GM13976 (cell line): ENCODE measurements at regions not wholly inside any gene's neighbourhood (a gene's known extent, or its start where the extent isn't known, plus 50 kb on each side); places are given as distances from the start of the nearest gene placed in this dataset.
"Not testable (repeated sequence)": the region's sequence is repeated elsewhere in the genome, so short reads cannot be mapped to it uniquely, and the experiment has no call there.

ENCODE experiments used
- DNase-seq: peaks from one replicate; pipeline ENCODE4 v3.0.0; 2012; ENCODE audit warnings: low spot score
- CTCF ChIP-seq: IDR thresholded peaks from 2 replicates; pipeline ENCODE4 v1.5.1; 2012; ENCODE audit warnings: borderline replicate concordance, mild to moderate bottlenecking; ENCODE audit not compliant: insufficient read depth; ENCODE audit errors: extremely low read depth, missing control alignments, control extremely low read depth
- in situ Hi-C: fragments of 300-500 bp; cut with MboI; formaldehyde crosslinking; loops from one replicate; pipeline ENCODE4 v1.12.0; 2022; ENCODE audit warnings: low sequenced_read_pairs, mixed read lengths, inconsistent platforms; ENCODE audit not compliant: unreplicated experiment

GRCh38 chr6:134768931-134769330, 181.0 kb downstream of the ALDH8A1 start:
- in situ Hi-C loops = no loop called here
- no peak for TF ChIP-seq CTCF
- no peak for DNase-seq

DNA sequence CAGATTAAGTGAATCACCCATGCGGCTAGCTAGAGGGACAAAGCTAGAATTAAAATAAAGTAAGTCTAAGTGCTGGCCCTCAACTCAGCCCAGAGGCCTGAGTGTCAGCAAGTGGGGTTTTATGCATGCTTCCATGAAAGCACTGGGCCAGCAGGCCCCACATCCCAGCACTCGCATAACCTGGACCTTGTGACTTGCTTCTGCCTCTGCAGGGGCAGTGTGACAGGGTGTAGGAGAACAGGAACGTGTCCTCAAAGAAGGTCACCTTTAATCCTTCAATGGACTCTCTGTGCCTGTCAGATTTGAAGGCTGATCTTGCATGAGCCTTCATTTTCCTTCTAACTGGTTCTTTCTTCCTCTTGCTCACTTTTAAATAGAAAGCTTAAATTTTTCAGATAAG, 183.4 kb downstream of the ALDH8A1 start:
- TF ChIP-seq CTCF = no peak
- in situ Hi-C loops = no loop called here
- DNase-seq = no peak

- no peak for DNase-seq
- TF ChIP-seq CTCF = no peak
- in situ Hi-C loops = no loop called here
Observed at GRCh38 chr6:134764741-134765140, 185.2 kb downstream of the ALDH8A1 start.

GRCh38 chr6:134763575-134763974, 186.3 kb downstream of the ALDH8A1 start:
- DNase-seq, in situ Hi-C loops: not testable (repeated sequence)

- in situ Hi-C loops = no loop called here
- no peak for DNase-seq
- no peak for TF ChIP-seq CTCF
Observed at GRCh38 chr6:134758621-134759020, 191.3 kb downstream of the ALDH8A1 start.

DNA sequence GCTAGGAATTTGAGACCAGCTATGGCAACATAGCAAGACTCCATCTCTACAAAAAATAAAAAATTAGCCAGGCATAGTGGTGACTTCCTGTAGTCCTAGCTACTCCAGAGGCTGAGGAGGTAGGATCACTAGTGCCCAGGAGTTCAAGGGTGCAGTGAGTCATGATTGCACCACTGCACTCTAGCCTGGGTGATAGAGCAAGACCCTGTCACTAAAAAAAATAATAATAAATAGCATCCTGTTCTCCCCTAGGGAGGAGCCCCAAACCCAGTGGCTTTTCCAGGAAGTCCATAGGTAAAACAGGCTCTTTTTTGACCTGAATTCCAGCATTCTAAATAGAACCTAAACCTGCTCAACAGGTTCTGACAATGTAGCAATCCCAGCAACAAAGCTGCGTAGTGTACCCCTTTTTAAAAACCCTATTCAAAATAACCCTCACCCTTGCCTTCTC, 192.0 kb downstream of the ALDH8A1 start:
- TF ChIP-seq CTCF = no peak
- in situ Hi-C loops = no loop called here
- no peak for DNase-seq

- DNase-seq = no peak
- in situ Hi-C loops = no loop called here
- TF ChIP-seq CTCF = no peak
Observed at GRCh38 chr6:134756374-134757025, 193.4 kb downstream of the ALDH8A1 start.
